HG03103 (cell line): ENCODE measurements at regions not wholly inside any gene's neighbourhood (a gene's known extent, or its start where the extent isn't known, plus 50 kb on each side); places are given as distances from the start of the nearest gene placed in this dataset.

ENCODE experiments used
- ATAC-seq: cut with Tn5 transposase; IDR thresholded peaks from one replicate; pipeline ENCODE4 v1.9.1; 2021; ENCODE audit warnings: low read depth; ENCODE audit not compliant: unreplicated experiment

- no peak for ATAC-seq
Observed at GRCh38 chr7:155971180-155971770, 159.0 kb upstream of the SHH start.

- ATAC-seq: no peak
Observed at GRCh38 chr7:155969192-155969929, 157.1 kb upstream of the SHH start.

- ATAC-seq: peak; percentile 67
Observed at GRCh38 chr7:155965010-155965409, 152.7 kb upstream of the SHH start.

GRCh38 chr7:155964543-155964942 is 152.3 kb upstream of the SHH start:
- ATAC-seq: no peak

- no peak for ATAC-seq
Observed at GRCh38 chr7:155963771-155964195, 151.5 kb upstream of the SHH start.

GRCh38 chr7:155963356-155963755 is 151.1 kb upstream of the SHH start:
- ATAC-seq: no peak

GRCh38 chr7:155962968-155963300 is 150.7 kb upstream of the SHH start:
- ATAC-seq: no peak

- no peak for ATAC-seq
Observed at GRCh38 chr7:155962191-155962967, 150.1 kb upstream of the SHH start.

GRCh38 chr7:155961241-155962190 is 149.3 kb upstream of the SHH start:
- ATAC-seq: no peak

GRCh38 chr7:155959894-155960293 is 147.6 kb upstream of the SHH start:
- no peak for ATAC-seq

GRCh38 chr7:155956977-155957376 is 144.7 kb upstream of the SHH start:
- ATAC-seq: no peak

GRCh38 chr7:155955367-155955635 is 143.0 kb upstream of the SHH start:
- ATAC-seq: no peak

GRCh38 chr7:155954550-155955366 is 142.5 kb upstream of the SHH start:
- no peak for ATAC-seq

GRCh38 chr7:155953781-155954549 is 141.7 kb upstream of the SHH start:
- ATAC-seq: no peak

- no peak for ATAC-seq
Observed at GRCh38 chr7:155953501-155953778, 141.2 kb upstream of the SHH start.

- no peak for ATAC-seq
Observed at GRCh38 chr7:155951554-155952158, 139.4 kb upstream of the SHH start.

GRCh38 chr7:155950898-155951553 is 138.8 kb upstream of the SHH start:
- ATAC-seq: no peak

- ATAC-seq: no peak
Observed at GRCh38 chr7:155948845-155949244, 136.6 kb upstream of the SHH start.

GRCh38 chr7:155948423-155948822 is 136.2 kb upstream of the SHH start:
- ATAC-seq: no peak
